Naive thymus-derived CD8-positive, alpha-beta T cell (primary cell): ENCODE measurements at regions not wholly inside any gene's neighbourhood (a gene's known extent, or its start where the extent isn't known, plus 50 kb on each side); places are given as distances from the start of the nearest gene placed in this dataset.
A peak's percentile ranks its signal among the peaks of the same experiment; 100 is the strongest.

Experiments
- ATAC-seq, 2 donors: fragments of 150-1000 bp; cut with Tn5 transposase in 1 of 2; sonication (Bioruptor Pico), chemical (Tn5 transposase) in 1 of 2; 1 replicate in 1 of 2; 2 replicates in 1 of 2; pipeline ENCODE4 v1.10.0; 2021; ENCODE audit warnings: mild to moderate bottlenecking in 2 of 2, moderate library complexity in 2 of 2
- POLR2A ChIA-PET: fragments of 350-600 bp; sonication (Branson Sonifier 250); formaldehyde crosslinking; loops from one replicate; lab custom pipeline; 2021; ENCODE audit warnings: antibody characterized with exemption; lab: Charles Lee
- DNase-seq, 10 donors: peaks; one replicate each; pipeline versions ENCODE4 v3.0.0 to v3.0.0-alpha.2; 2020 to 2022
- H3K27ac Mint-ChIP-seq, 10 donors: one replicate each; pipeline ENCODE4 v1.8.0; 2020 to 2022; ENCODE audit warnings: mild to moderate bottlenecking in 10 of 10, mixed read lengths in 10 of 10, moderate library complexity in 4 of 10, inconsistent platforms in 1 of 10
- H3K27me3 Mint-ChIP-seq, 5 donors: one replicate each; pipeline ENCODE4 v1.8.0; 2021 to 2022; ENCODE audit warnings: mixed read lengths in 5 of 5
- H3K36me3 Mint-ChIP-seq, 3 donors: one replicate each; pipeline ENCODE4 v1.8.0; 2020 to 2022; ENCODE audit warnings: mixed read lengths in 3 of 3, mild to moderate bottlenecking in 2 of 3, inconsistent platforms in 1 of 3
- H3K4me1 Mint-ChIP-seq, 4 donors: one replicate each; pipeline ENCODE4 v1.8.0; 2021 to 2022; ENCODE audit warnings: mixed read lengths in 4 of 4
- H3K4me3 Mint-ChIP-seq, 10 donors: one replicate each; pipeline ENCODE4 v1.8.0; 2020 to 2022; ENCODE audit warnings: mild to moderate bottlenecking in 10 of 10, mixed read lengths in 10 of 10, moderate library complexity in 6 of 10, inconsistent platforms in 1 of 10
- H3K9me3 Mint-ChIP-seq, 9 donors: one replicate each; pipeline ENCODE4 v1.8.0; 2020 to 2022; ENCODE audit warnings: mixed read lengths in 9 of 9, mild to moderate bottlenecking in 3 of 9, inconsistent platforms in 1 of 9, moderate library complexity in 1 of 9

DNA sequence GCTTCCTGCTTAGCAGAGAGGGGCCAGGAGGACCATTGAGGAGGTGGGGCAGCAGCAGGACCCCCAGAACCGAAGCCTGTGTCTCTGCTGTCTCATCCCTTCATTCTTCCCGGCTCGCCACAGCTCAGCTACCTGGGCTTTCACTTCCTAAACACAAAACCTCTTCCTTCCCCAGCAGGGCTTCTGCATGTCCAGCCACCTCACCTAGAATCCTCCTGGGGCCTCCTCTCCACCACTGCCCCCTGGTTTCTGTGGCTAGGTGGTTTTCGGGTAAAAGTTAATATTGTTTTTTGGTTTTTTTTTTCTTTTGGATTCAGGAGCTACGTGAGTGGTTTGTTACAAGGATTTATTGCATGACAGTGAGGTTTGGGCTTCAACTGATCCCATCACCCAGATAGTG is 61.8 kb upstream of the PABPC3 start:
- ATAC-seq = no peak
- peaks cover 17 to 76% (median 32%) of the 10 kb centered on the region in 5 donors for H3K27me3 Mint-ChIP-seq
- peaks cover 0 to 2% (median 0%) of the 10 kb centered on the region in 4 donors for H3K4me1 Mint-ChIP-seq
- H3K36me3 Mint-ChIP-seq = no peaks in the 10 kb centered on the region
- no peaks in the 10 kb centered on the region for H3K9me3 Mint-ChIP-seq
- H3K4me3 Mint-ChIP-seq = no peak overlapping the region
- POLR2A ChIA-PET = no interaction called here
- H3K27ac Mint-ChIP-seq = no peak overlapping the region
- DNase-seq = no peak

DNA sequence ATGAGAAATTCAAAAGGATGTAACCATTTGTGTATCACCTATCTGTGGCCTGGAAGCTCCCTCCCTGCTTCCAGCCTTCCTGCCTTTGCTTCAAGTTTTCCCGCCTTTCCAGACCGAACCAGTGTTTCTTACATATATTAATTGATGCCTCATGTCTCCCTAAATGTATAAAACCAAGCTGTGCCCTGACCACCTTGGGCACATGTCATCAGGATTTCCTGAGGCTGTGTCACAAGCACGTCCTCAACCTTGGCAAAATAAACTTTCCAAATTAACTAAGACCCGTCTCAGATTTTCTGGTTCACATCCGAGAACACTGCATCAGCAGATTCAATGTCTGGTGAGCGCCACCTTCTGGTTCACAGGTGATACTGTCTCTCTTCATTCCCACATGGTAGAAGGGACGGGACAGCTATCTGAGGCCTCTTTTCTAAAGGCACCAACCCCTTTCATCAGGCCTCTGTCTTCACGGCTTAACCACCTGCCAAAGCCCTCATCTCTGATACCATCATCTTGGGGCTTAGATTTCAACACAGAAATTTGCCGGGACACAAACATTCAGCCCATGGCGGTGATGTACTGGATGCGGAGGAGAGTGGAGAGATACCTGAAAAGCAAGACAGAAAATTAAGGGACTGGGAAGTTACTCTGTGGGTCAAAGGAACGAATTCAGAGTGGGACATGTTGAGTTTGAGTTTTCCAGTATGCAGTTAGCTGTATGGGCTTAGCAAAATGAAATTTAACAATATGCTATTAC is 58.7 kb upstream of the PABPC3 start:
- POLR2A ChIA-PET = no interaction called here
- H3K4me1 Mint-ChIP-seq = peaks cover 0 to 2% (median 0%) of the 10 kb centered on the region in 4 donors
- no peaks in the 10 kb centered on the region for H3K9me3 Mint-ChIP-seq
- peaks cover 20 to 75% (median 36%) of the 10 kb centered on the region in 5 donors for H3K27me3 Mint-ChIP-seq
- DNase-seq (peak in 7 of 10 donors; percentile 13 to 55 (median 31)), ATAC-seq (peak; percentile 60 to 61)
- no peak overlapping the region for H3K27ac Mint-ChIP-seq
- no peaks in the 10 kb centered on the region for H3K36me3 Mint-ChIP-seq
- no peak overlapping the region for H3K4me3 Mint-ChIP-seq

DNA sequence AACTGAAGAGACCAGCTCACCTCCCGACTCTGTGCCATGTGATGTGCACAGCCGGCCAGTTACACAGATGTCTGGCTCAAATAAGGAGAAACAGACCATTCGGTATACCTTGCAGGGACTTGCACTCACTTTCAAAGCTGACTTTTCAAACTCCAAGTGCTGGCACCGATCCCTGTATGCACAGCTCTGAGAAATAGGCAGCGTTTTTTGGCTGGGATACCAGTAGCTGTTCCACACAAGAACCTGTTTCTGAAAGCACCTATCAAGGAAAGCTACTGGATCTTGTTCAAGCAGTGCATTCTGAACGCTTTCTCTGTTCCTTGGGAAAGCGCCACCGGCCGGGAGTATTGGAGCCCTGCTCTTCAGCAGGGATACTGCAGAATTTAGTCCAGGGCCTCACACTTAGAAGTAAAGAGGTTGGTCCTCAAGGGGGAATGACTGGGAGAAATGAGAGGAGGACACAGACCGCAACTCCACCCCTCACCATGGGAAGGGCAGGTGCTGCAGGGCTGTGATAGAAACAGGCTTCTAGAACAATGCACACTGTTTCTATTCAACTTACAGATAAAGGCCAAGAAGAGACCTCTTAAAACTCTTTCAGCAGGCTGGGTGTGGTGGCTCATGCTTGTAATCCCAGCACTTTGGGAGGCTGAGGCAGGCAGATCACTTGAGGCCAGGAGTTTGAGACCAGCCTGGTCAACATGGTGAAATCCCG is 53.6 kb upstream of the PABPC3 start:
- no peak for DNase-seq
- POLR2A ChIA-PET = no interaction called here
- no peak overlapping the region for H3K4me3 Mint-ChIP-seq
- no peak for ATAC-seq
- H3K9me3 Mint-ChIP-seq = peaks cover 0 to 3% (median 0%) of the 10 kb centered on the region in 9 donors
- H3K36me3 Mint-ChIP-seq = no peaks in the 10 kb centered on the region
- H3K4me1 Mint-ChIP-seq = peaks cover 0 to 10% (median 7%) of the 10 kb centered on the region in 4 donors
- peaks cover 31 to 78% (median 48%) of the 10 kb centered on the region in 5 donors for H3K27me3 Mint-ChIP-seq
- H3K27ac Mint-ChIP-seq = no peak overlapping the region

GRCh38 chr13:25044071-25044470 is 51.9 kb upstream of the PABPC3 start:
- ATAC-seq = no peak
- Mint-ChIP-seq H3K27me3 (peaks cover 43 to 78% (median 61%) of the 10 kb centered on the region in 5 donors), H3K4me1 (peaks cover 0 to 10% (median 7%) of the 10 kb centered on the region in 4 donors), H3K9me3 (peaks cover 0 to 9% (median 0%) of the 10 kb centered on the region in 9 donors), H3K4me3 (no peak overlapping the region), H3K36me3 (peaks cover 0 to 5% (median 0%) of the 10 kb centered on the region in 3 donors), H3K27ac (peak overlapping the region in 1 of 10 donors; percentile 54)
- no peak for DNase-seq
- POLR2A ChIA-PET = no interaction called here
